ENCODE measurements at regions not wholly inside any gene's neighbourhood (a gene's known extent, or its start where the extent isn't known, plus 50 kb on each side); places are given as distances from the start of the nearest gene placed in this dataset.
"Not testable (repeated sequence)": the region's sequence is repeated elsewhere in the genome, so short reads cannot be mapped to it uniquely, and the experiment has no call there.

- no peak for DNase-seq (ENCODE audit: low spot score)
These were observed 1299.8 kb upstream of the TMEM132C start for GRCh38 chr12:126967152-126967551.

- DNase-seq (ENCODE audit: low spot score) = no peak
These were observed 1292.2 kb upstream of the TMEM132C start for GRCh38 chr12:126974779-126975178.

- DNase-seq (ENCODE audit: low spot score) = no peak
These were observed 1290.4 kb upstream of the TMEM132C start for GRCh38 chr12:126976579-126976978.

- DNase-seq (ENCODE audit: low spot score) = not testable (repeated sequence)
These were observed 1287.4 kb upstream of the TMEM132C start for GRCh38 chr12:126979564-126979963.

- no peak for DNase-seq (ENCODE audit: low spot score)
These were observed 1284.3 kb upstream of the TMEM132C start for GRCh38 chr12:126982707-126983106.

- not testable (repeated sequence) for DNase-seq (ENCODE audit: low spot score)
These were observed 1283.2 kb upstream of the TMEM132C start for GRCh38 chr12:126983735-126984134.

GRCh38 chr12:126985663-126986062 is 1281.3 kb upstream of the TMEM132C start:
- not testable (repeated sequence) for DNase-seq (ENCODE audit: low spot score)

GRCh38 chr12:126989532-126989931 is 1277.4 kb upstream of the TMEM132C start:
- DNase-seq (ENCODE audit: low spot score) = no peak

- no peak for DNase-seq (ENCODE audit: low spot score)
These were observed 1273.1 kb upstream of the TMEM132C start for GRCh38 chr12:126993898-126994297.

- no peak for DNase-seq (ENCODE audit: low spot score)
These were observed 1272.4 kb upstream of the TMEM132C start for GRCh38 chr12:126994599-126994998.

- DNase-seq (ENCODE audit: low spot score) = no peak
These were observed 1268.9 kb upstream of the TMEM132C start for GRCh38 chr12:126998031-126998430.

- DNase-seq (ENCODE audit: low spot score) = no peak
These were observed 1268.2 kb upstream of the TMEM132C start for GRCh38 chr12:126998747-126999285.

GRCh38 chr12:126999352-126999751 is 1267.6 kb upstream of the TMEM132C start:
- DNase-seq (ENCODE audit: low spot score) = no peak

- no peak for DNase-seq (ENCODE audit: low spot score)
These were observed 1261.6 kb upstream of the TMEM132C start for GRCh38 chr12:127005406-127005805.

GRCh38 chr12:127006972-127007371 is 1260.0 kb upstream of the TMEM132C start:
- DNase-seq (ENCODE audit: low spot score) = no peak

- no peak for DNase-seq (ENCODE audit: low spot score)
These were observed 1258.1 kb upstream of the TMEM132C start for GRCh38 chr12:127008755-127009403.

- DNase-seq (ENCODE audit: low spot score) = no peak
These were observed 1254.9 kb upstream of the TMEM132C start for GRCh38 chr12:127012109-127012508.

- DNase-seq (ENCODE audit: low spot score) = no peak
These were observed 1253.8 kb upstream of the TMEM132C start for GRCh38 chr12:127013197-127013596.

GRCh38 chr12:127014079-127014478 is 1252.9 kb upstream of the TMEM132C start:
- no peak for DNase-seq (ENCODE audit: low spot score)

GRCh38 chr12:127024791-127025190 is 1242.2 kb upstream of the TMEM132C start:
- no peak for DNase-seq (ENCODE audit: low spot score)

- DNase-seq (ENCODE audit: low spot score) = peak; percentile 3
These were observed 1241.4 kb upstream of the TMEM132C start for GRCh38 chr12:127025545-127025944.

GRCh38 chr12:127035011-127035879 is 1231.7 kb upstream of the TMEM132C start:
- DNase-seq (ENCODE audit: low spot score) = no peak

- no peak for DNase-seq (ENCODE audit: low spot score)
These were observed 1228.8 kb upstream of the TMEM132C start for GRCh38 chr12:127038152-127038551.
